Caco-2 (cell line): ENCODE measurements at regions not wholly inside any gene's neighbourhood (a gene's known extent, or its start where the extent isn't known, plus 50 kb on each side); places are given as distances from the start of the nearest gene placed in this dataset. TPM values are rescaled to one million over a fixed set of nuclear protein-coding genes. Genes with fewer than 3 reads are reported as not detected.

ENCODE experiments used
- BruUV-seq: library from RNA; stranded (reverse); fragments of 400-500 nt; replicated peaks from 2 replicates; lab custom pipeline; 2021; lab: Mats Ljungman, UMichigan
- CTCF ChIA-PET: fragments of 300-600 bp; sonication (Branson Sonifier 250); formaldehyde crosslinking; loops from one replicate; lab custom pipeline; 2022; ENCODE audit warnings: antibody characterized with exemption; lab: Charles Lee
- POLR2A ChIA-PET: fragments of 300-600 bp; sonication (Branson Sonifier 250); formaldehyde crosslinking; loops from one replicate; lab custom pipeline; 2022; ENCODE audit warnings: antibody characterized with exemption; lab: Charles Lee
- DNase-seq, 2 experiments: peaks; one replicate each; pipeline versions ENCODE4 v3.0.0 to v3.0.0-alpha.2; 2020 to 2022
- H3K27me3 ChIP-seq: replicated peaks from 2 replicates; pipeline ENCODE4 v1.6.0; 2011; ENCODE audit warnings: low read length; ENCODE audit not compliant: control insufficient read depth, insufficient read depth
- H3K36me3 ChIP-seq: 2 replicates; pipeline ENCODE4 v1.5.1; 2011; ENCODE audit warnings: low read length; ENCODE audit not compliant: control insufficient read depth, insufficient read depth
- H3K4me1 ChIP-seq: fragments of 250-450 bp; sonication (Bioruptor Pico); 2 replicates; pipeline ENCODE4 v1.5.1; 2020; ENCODE audit warnings: mild to moderate bottlenecking
- H3K4me3 ChIP-seq: 2 replicates; pipeline ENCODE4 v1.5.1; 2011; ENCODE audit warnings: low read depth, mild to moderate bottlenecking, control low read depth, low read length
- H3K9me3 ChIP-seq: fragments of 250-450 bp; sonication (Bioruptor Pico); 2 replicates; pipeline ENCODE4 v1.5.1; 2020; ENCODE audit warnings: mild to moderate bottlenecking, moderate library complexity
- H3K27ac Mint-ChIP-seq: one replicate; pipeline ENCODE4 v1.8.0; 2022; ENCODE audit warnings: mixed read lengths; ENCODE audit not compliant: unreplicated experiment
- H3K27me3 Mint-ChIP-seq: one replicate; pipeline ENCODE4 v1.8.0; 2022; ENCODE audit warnings: mixed read lengths; ENCODE audit not compliant: insufficient read depth, unreplicated experiment
- H3K36me3 Mint-ChIP-seq: one replicate; pipeline ENCODE4 v1.8.0; 2022; ENCODE audit warnings: mild to moderate bottlenecking, mixed read lengths; ENCODE audit not compliant: insufficient read depth, unreplicated experiment
- H3K4me1 Mint-ChIP-seq: one replicate; pipeline ENCODE4 v1.8.0; 2022; ENCODE audit warnings: low read depth, mixed read lengths; ENCODE audit not compliant: unreplicated experiment
- H3K4me3 Mint-ChIP-seq: one replicate; pipeline ENCODE4 v1.8.0; 2022; ENCODE audit warnings: mild to moderate bottlenecking, moderate library complexity, mixed read lengths; ENCODE audit not compliant: unreplicated experiment
- H3K9me3 Mint-ChIP-seq: one replicate; pipeline ENCODE4 v1.8.0; 2022; ENCODE audit warnings: mixed read lengths; ENCODE audit not compliant: unreplicated experiment
- CTCF ChIP-seq, 2 experiments: fragments of 200-600 bp in 1 of 2; IDR thresholded peaks; 1 replicate in 1 of 2; 2 replicates in 1 of 2; pipeline versions ENCODE4 v1.5.1 to v1.8.0; 2011 to 2022; ENCODE audit warnings: antibody characterized with exemption in 1 of 2, control low read depth in 1 of 2, inconsistent platforms in 1 of 2, low read depth in 1 of 2, low read length in 1 of 2, mild to moderate bottlenecking in 1 of 2, moderate library complexity in 1 of 2; ENCODE audit not compliant: insufficient read depth in 1 of 2, severe bottlenecking in 1 of 2, unreplicated experiment in 1 of 2
- intact Hi-C: fragments of 100-400 bp; cut with micrococcal nuclease; formaldehyde crosslinking; loops from one replicate; pipeline ENCODE4 v1.10.0; 2022; ENCODE audit not compliant: unreplicated experiment
- microRNA-seq: library from miRNA; unstranded; fragments of <30 nt; microRNA quantifications from one replicate; pipeline ENCODE4 v1.2.0, GENCODE V29; 2022

DNA sequence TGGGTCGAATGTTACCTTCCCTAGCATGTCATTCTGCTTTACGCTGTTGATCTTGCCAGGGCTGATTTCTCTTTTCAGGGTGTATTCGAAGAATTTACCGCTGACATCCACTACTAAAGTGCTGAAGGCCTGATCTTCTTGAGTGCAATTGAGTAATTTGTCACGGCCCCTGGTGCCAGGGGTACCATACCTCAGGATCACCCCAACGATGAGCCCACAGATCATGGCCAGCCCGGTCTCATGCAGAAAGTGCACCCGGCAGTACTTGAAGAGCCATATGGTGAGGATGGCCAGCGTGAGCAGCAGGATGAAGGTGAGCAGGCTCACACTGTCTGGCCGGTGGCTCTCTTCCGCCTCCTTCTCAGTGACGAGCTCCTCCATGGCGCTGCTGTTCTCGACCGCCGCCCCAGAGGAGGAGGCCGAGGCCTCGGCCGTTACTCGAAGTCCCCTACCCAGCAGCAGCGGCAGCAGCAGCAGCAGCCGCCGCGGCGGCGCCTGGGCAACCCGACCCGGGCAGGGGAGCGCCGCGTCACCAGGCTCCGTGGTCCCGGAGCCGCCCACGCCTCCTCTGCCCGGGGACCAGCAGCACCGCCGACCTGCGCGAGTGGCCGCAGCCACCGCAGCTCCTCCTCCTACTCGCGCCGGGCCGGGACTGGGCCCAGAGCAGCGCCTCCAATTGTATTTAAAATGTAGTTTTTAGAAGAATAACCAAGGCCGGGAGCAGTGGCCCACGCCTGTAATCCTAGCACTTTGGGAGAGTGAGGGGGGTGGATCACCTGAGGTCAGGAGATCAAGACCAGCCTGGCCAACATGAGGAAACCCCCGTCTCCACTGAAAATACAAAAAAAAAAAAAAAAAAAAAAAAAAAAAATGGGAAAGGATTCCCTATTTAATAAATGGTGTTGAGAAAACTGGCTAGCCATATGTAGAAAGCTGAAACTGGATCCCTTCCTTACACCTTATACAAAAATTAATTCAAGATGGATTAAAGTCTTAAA lies 58.5 kb upstream of the TMPO start:
- no peaks in the 10 kb centered on the region for H3K36me3 ChIP-seq
- H3K27me3 ChIP-seq = no peaks in the 10 kb centered on the region
- CTCF ChIA-PET = interaction anchor here (0.6 to 0.9 kb wide), 5 partner anchors 10 to 149 kb away, joined by 3 to 6 read pairs (median 3); no protein-coding TSS in a partner anchor
- peak; percentile 40 to 62 for DNase-seq
- intact Hi-C loops = loop anchor here (1.0 kb wide), 1 partner anchor 33 kb away; no protein-coding TSS in a partner anchor
- BruUV-seq = no TSS peak
- no peaks in the 10 kb centered on the region for H3K36me3 Mint-ChIP-seq
- peak overlapping the region; percentile 50 for H3K27ac Mint-ChIP-seq
- no peaks in the 10 kb centered on the region for H3K4me1 ChIP-seq
- POLR2A ChIA-PET = interaction anchor here (0.7 kb wide), 1 partner anchor 44 kb away, joined by 4 read pairs; no protein-coding TSS in a partner anchor
- H3K4me3 Mint-ChIP-seq = peak overlapping the region; percentile 78
- no peaks in the 10 kb centered on the region for H3K4me1 Mint-ChIP-seq
- no peak for TF ChIP-seq CTCF (IDR thresholded peaks at IDR 0.05; ENCODE audit: insufficient read depth in 1 of 2, low read depth in 1 of 2, low read length in 1 of 2, severe bottlenecking in 1 of 2, unreplicated experiment in 1 of 2)
- no peaks in the 10 kb centered on the region for H3K9me3 ChIP-seq
- no peaks in the 10 kb centered on the region for H3K9me3 Mint-ChIP-seq
- H3K27me3 Mint-ChIP-seq = no peaks in the 10 kb centered on the region
- peak overlapping the region; percentile 39 for H3K4me3 ChIP-seq

GRCh38 chr12:98464190-98464589 lies 51.2 kb upstream of the TMPO start:
- no peak for TF ChIP-seq CTCF (IDR thresholded peaks at IDR 0.05; ENCODE audit: insufficient read depth in 1 of 2, low read depth in 1 of 2, low read length in 1 of 2, severe bottlenecking in 1 of 2, unreplicated experiment in 1 of 2)
- no peak for DNase-seq
- intact Hi-C loops = no loop called here
- Histone ChIP-seq H3K4me1 (no peaks in the 10 kb centered on the region), H3K9me3 (no peaks in the 10 kb centered on the region), H3K36me3 (no peaks in the 10 kb centered on the region), H3K27me3 (no peaks in the 10 kb centered on the region), H3K4me3 (no peak overlapping the region)
- Mint-ChIP-seq H3K27me3 (no peaks in the 10 kb centered on the region), H3K36me3 (no peaks in the 10 kb centered on the region), H3K4me3 (no peak overlapping the region), H3K4me1 (no peaks in the 10 kb centered on the region), H3K9me3 (no peaks in the 10 kb centered on the region), H3K27ac (no peak overlapping the region)
- CTCF ChIA-PET = interaction anchor here (0.7 kb wide), 1 partner anchor 44 kb away, joined by 3 read pairs; no protein-coding TSS in a partner anchor
- POLR2A ChIA-PET = no interaction called here
- BruUV-seq = no TSS peak

DNA sequence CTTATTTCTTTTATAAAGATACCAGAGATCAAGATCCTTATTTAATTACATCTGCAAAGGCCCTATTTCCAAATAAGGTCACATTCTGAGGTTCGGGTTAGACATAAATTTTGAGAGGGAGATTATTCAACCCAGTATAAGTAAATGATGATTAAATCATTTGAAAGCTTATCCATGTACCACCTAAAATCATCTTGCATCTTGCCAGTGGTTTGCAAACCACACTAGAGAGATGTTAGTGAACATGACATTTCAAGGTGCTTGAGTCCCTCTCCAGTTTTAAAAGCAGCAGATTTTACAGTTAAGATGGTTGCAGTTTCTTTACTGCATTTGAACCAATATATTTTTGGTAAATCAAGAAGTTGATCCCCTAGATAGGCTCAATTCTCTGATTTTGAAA lies 49.9 kb upstream of the TMPO start:
- POLR2A ChIA-PET = no interaction called here
- H3K4me3 Mint-ChIP-seq = no peak overlapping the region
- no TSS peak for BruUV-seq

More for the DNA sequence above, 49.9 kb upstream of the TMPO start:
- DNase-seq = no peak
- Mint-ChIP-seq H3K27ac (no peak overlapping the region), H3K9me3 (no peaks in the 10 kb centered on the region), H3K36me3 (no peaks in the 10 kb centered on the region), H3K4me1 (no peaks in the 10 kb centered on the region), H3K27me3 (no peaks in the 10 kb centered on the region)
- CTCF ChIA-PET = no interaction called here
- no peaks in the 10 kb centered on the region for H3K27me3 ChIP-seq
- intact Hi-C loops = no loop called here
- no peak for TF ChIP-seq CTCF (IDR thresholded peaks at IDR 0.05; ENCODE audit: insufficient read depth in 1 of 2, low read depth in 1 of 2, low read length in 1 of 2, severe bottlenecking in 1 of 2, unreplicated experiment in 1 of 2)
- no peak overlapping the region for H3K4me3 ChIP-seq
- no peaks in the 10 kb centered on the region for H3K4me1 ChIP-seq
- no peaks in the 10 kb centered on the region for H3K36me3 ChIP-seq
- no peaks in the 10 kb centered on the region for H3K9me3 ChIP-seq

Small RNA genes in the stretch of these regions (microRNA-seq; reads per million reads assigned to microRNA genes)
- not detected for gene MIR4303
- not detected for gene MIR4495
